K562 (cell line): ENCODE measurements at regions not wholly inside any gene's neighbourhood (a gene's known extent, or its start where the extent isn't known, plus 50 kb on each side); places are given as distances from the start of the nearest gene placed in this dataset.

Experiments used
- ATAC-seq: fragments of 200-7000 bp; cut with Tn5 transposase; 3 replicates; pipeline ENCODE4 v1.9.1; 2020; ENCODE audit warnings: moderate library complexity
- BruUV-seq: library from RNA; stranded (reverse); fragments of 400-500 nt; replicated peaks from 2 replicates; lab custom pipeline; 2021; lab: Mats Ljungman, UMichigan
- CTCF ChIA-PET: fragments of 300-600 bp; formaldehyde crosslinking; extraction: SDS; loops from one replicate; lab custom pipeline; 2021; ENCODE audit warnings: low intra/inter-chr PET ratio; lab: Yijun Ruan, JAX
- POLR2A ChIA-PET: fragments of 300-600, 350-650 bp; sonication (Branson Sonifier 250); formaldehyde crosslinking; extraction: SDS; loops from one replicate; lab custom pipeline; 2021; ENCODE audit warnings: antibody characterized with exemption, inconsistent platforms; lab: Yijun Ruan, JAX
- DNase-seq, 4 experiments: peaks; one replicate each; pipeline versions ENCODE4 v3.0.0 to v3.0.0-alpha.2; 2011 to 2018; ENCODE audit warnings: low spot score in 3 of 4, mixed read lengths in 3 of 4; ENCODE audit errors: extremely low read depth in 1 of 4
- FAIRE-seq: peaks from 2 replicates; lab custom pipeline; 2011; peaks lifted over from hg19 to GRCh38; lab: Jason Lieb, UNC
- H2AFZ ChIP-seq: 2 replicates; pipeline ENCODE4 v1.6.0; 2011; ENCODE audit warnings: low read depth, low read length, control low read depth, inconsistent platforms
- H3K27ac ChIP-seq: fragments of 200-600 bp; 3 replicates; pipeline ENCODE4 v1.8.0; 2011; ENCODE audit warnings: low read depth, mild to moderate bottlenecking, control low read depth, inconsistent platforms, low read length, moderate library complexity, mixed read lengths; ENCODE audit errors: extremely low read depth
- H3K27me3 ChIP-seq, 2 experiments: fragments of 300-600 bp in 1 of 2; 2 replicates in 1 of 2; 3 replicates in 1 of 2; pipeline versions ENCODE4 v1.6.0 to v1.8.0; 2011; ENCODE audit warnings: inconsistent platforms in 2 of 2, low read length in 2 of 2, mild to moderate bottlenecking in 1 of 2, mixed read lengths in 1 of 2, moderate library complexity in 1 of 2; ENCODE audit not compliant: control insufficient read depth in 2 of 2, insufficient read depth in 2 of 2
- H3K36me3 ChIP-seq: fragments of 300-600 bp; 3 replicates; pipeline ENCODE4 v1.8.0; 2011; ENCODE audit warnings: mild to moderate bottlenecking, low read length, inconsistent platforms; ENCODE audit not compliant: control insufficient read depth, insufficient read depth
- H3K4me1 ChIP-seq, 2 experiments: fragments of 200-600 bp in 1 of 2; replicated peaks in 1 of 2; 2 replicates in 1 of 2; 3 replicates in 1 of 2; pipeline versions ENCODE4 v1.5.1 to v1.8.0; 2011; ENCODE audit warnings: inconsistent platforms in 2 of 2, low read length in 2 of 2, mild to moderate bottlenecking in 1 of 2, mixed read lengths in 1 of 2, moderate library complexity in 1 of 2; ENCODE audit not compliant: control insufficient read depth in 2 of 2, insufficient read depth in 2 of 2
- H3K4me2 ChIP-seq: 2 replicates; pipeline ENCODE4 v1.6.1; 2011; ENCODE audit warnings: low read length, control low read depth, inconsistent platforms, mixed read lengths; ENCODE audit not compliant: insufficient read depth
- H3K4me3 ChIP-seq: fragments of 200-600 bp; sonication (generic), shearing (Covaris generic); 2 replicates; pipeline ENCODE4 v1.5.1; 2016; ENCODE audit warnings: control low read depth, inconsistent platforms
- H3K79me2 ChIP-seq: fragments of 200-600 bp; 3 replicates; pipeline ENCODE4 v1.8.0; 2011; ENCODE audit warnings: low read length, inconsistent platforms; ENCODE audit not compliant: control insufficient read depth, insufficient read depth
- H3K9ac ChIP-seq, 2 experiments: 2 replicates each; pipeline versions ENCODE4 v1.6.0 to v1.6.1; 2011; ENCODE audit warnings: low read depth in 2 of 2, low read length in 2 of 2, control low read depth in 1 of 2, inconsistent platforms in 1 of 2, mild to moderate bottlenecking in 1 of 2, mixed read lengths in 1 of 2; ENCODE audit not compliant: insufficient read depth in 1 of 2
- H3K9me1 ChIP-seq: one replicate; pipeline ENCODE4 v1.6.0; 2011; ENCODE audit warnings: inconsistent platforms, mild to moderate bottlenecking, low read length, moderate library complexity; ENCODE audit not compliant: control insufficient read depth, insufficient read depth
- H3K9me3 ChIP-seq: replicated peaks from 2 replicates; pipeline ENCODE4 v1.5.1; 2011; ENCODE audit warnings: low read depth, low read length, inconsistent platforms; ENCODE audit not compliant: control insufficient read depth, insufficient read depth
- H4K20me1 ChIP-seq: replicated peaks from 2 replicates; pipeline ENCODE4 v1.6.1; 2011; ENCODE audit warnings: low read length, inconsistent platforms, mixed read lengths; ENCODE audit not compliant: control insufficient read depth, insufficient read depth
- CREB1 ChIP-seq, 2 experiments: sonication (generic) in 1 of 2; formaldehyde crosslinking in 1 of 2; IDR thresholded peaks; 2 replicates each; pipeline versions ENCODE4 v1.6.1 to v1.8.0; 2012 to 2022; ENCODE audit warnings: inconsistent platforms in 1 of 2, mild to moderate bottlenecking in 1 of 2, missing genetic modification reagents in 1 of 2, moderate library complexity in 1 of 2
- E2F5 ChIP-seq: sonication (generic); formaldehyde crosslinking; IDR thresholded peaks from 2 replicates; pipeline ENCODE4 v1.8.0; 2022; ENCODE audit warnings: mild to moderate bottlenecking, missing genetic modification reagents
- FOXP1 ChIP-seq: sonication (generic); formaldehyde crosslinking; IDR thresholded peaks from 2 replicates; pipeline ENCODE4 v1.8.0; 2022; ENCODE audit warnings: mild to moderate bottlenecking, missing genetic modification reagents
- HMG20A ChIP-seq: fragments of 450-650 bp; formaldehyde crosslinking; conservative IDR thresholded peaks from 2 replicates; pipeline ENCODE4 v1.4.0; 2020; ENCODE audit warnings: mild to moderate bottlenecking, mixed read lengths
- HNRNPL ChIP-seq: fragments of 200-400 bp; formaldehyde crosslinking; IDR thresholded peaks from 2 replicates; pipeline ENCODE4 v1.6.1; 2017; ENCODE audit warnings: low read depth, mild to moderate bottlenecking, low read length
- KAT7 ChIP-seq: sonication (generic); formaldehyde crosslinking; IDR thresholded peaks from 2 replicates; pipeline ENCODE4 v1.8.0; 2022; ENCODE audit warnings: missing genetic modification reagents, mild to moderate bottlenecking, borderline replicate concordance
- KDM4B ChIP-seq, 2 experiments: fragments of 450-650 bp in 1 of 2; sonication (generic) in 1 of 2; IDR thresholded peaks; 2 replicates each; pipeline ENCODE4 v1.6.1; 2016 to 2017; ENCODE audit warnings: borderline replicate concordance in 2 of 2, antibody characterized with exemption in 1 of 2, low read depth in 1 of 2, mild to moderate bottlenecking in 1 of 2
- MCM3 ChIP-seq: fragments of 450-650 bp; IDR thresholded peaks from 2 replicates; pipeline ENCODE4 v1.6.1; 2016
- NR2C1 ChIP-seq, 2 experiments: fragments of 450-650 bp; IDR thresholded peaks; 2 replicates each; pipeline ENCODE4 v1.6.1; 2017; ENCODE audit warnings: mild to moderate bottlenecking in 2 of 2, antibody characterized with exemption in 1 of 2, inconsistent platforms in 1 of 2, missing compliant biosample characterization in 1 of 2, missing genetic modification characterization in 1 of 2
- PHB ChIP-seq: fragments of 250-450 bp; sonication (Bioruptor Pico); IDR thresholded peaks from 2 replicates; pipeline ENCODE4 v1.5.0; 2021
- PHTF2 ChIP-seq: fragments of 250-450 bp; sonication (Bioruptor Pico); IDR thresholded peaks from 2 replicates; pipeline ENCODE4 v1.5.0; 2021; ENCODE audit warnings: mild to moderate bottlenecking
- RHOXF2B ChIP-seq: fragments of 250-450 bp; sonication (Bioruptor Pico); conservative IDR thresholded peaks from 2 replicates; pipeline ENCODE4 v1.5.1; 2021
- SMAD2 ChIP-seq: fragments of 150-350 bp; IDR thresholded peaks from 2 replicates; pipeline ENCODE4 v1.6.1; 2014; ENCODE audit warnings: low read depth, mild to moderate bottlenecking, low read length
- XRCC4 ChIP-seq: IDR thresholded peaks from one replicate; pipeline ENCODE4 v1.6.1; 2011; ENCODE audit not compliant: insufficient read depth, insufficient read length; ENCODE audit errors: extremely low read depth
- ZBED1 ChIP-seq: IDR thresholded peaks from 2 replicates; pipeline ENCODE4 v1.6.1; 2014
- ZBTB43 ChIP-seq: sonication (generic); formaldehyde crosslinking; IDR thresholded peaks from 2 replicates; pipeline ENCODE4 v1.8.0; 2023; ENCODE audit warnings: mild to moderate bottlenecking, missing genetic modification reagents
- ZNF174 ChIP-seq: fragments of 250-450 bp; sonication (Bioruptor Pico); IDR thresholded peaks from 2 replicates; pipeline ENCODE4 v1.4.0; 2020; ENCODE audit warnings: mild to moderate bottlenecking
- WGBS: fragments of 100-300 bp; shearing (Covaris generic); methylation state at CpG from one replicate; pipeline ENCODE4 v1.1.6; 2016; ENCODE audit warnings: low coverage, mixed read lengths; ENCODE audit not compliant: insufficient coverage; ENCODE audit errors: missing lambda C conversion rate; 5-methylcytosine and 5-hydroxymethylcytosine counted together
- in situ Hi-C: fragments of 300-500 bp; cut with MboI; formaldehyde crosslinking; loops from 4 replicates; pipeline ENCODE4 v1.15.0; 2018; ENCODE audit warnings: inconsistent platforms, mixed read lengths
- intact Hi-C: fragments of 100-400 bp; cut with micrococcal nuclease; formaldehyde crosslinking; loops from 2 replicates; pipeline ENCODE4 v1.14.2; 2022
- TF ChIP-seq, protein P1 (sequence below): fragments of 200-400 bp; formaldehyde crosslinking; IDR thresholded peaks from 2 replicates; pipeline ENCODE4 v1.6.1; 2017; ENCODE audit warnings: mild to moderate bottlenecking, low read depth, low read length, moderate library complexity
- TF ChIP-seq, protein P2 (sequence below): fragments of 450-650 bp; IDR thresholded peaks from 2 replicates; pipeline ENCODE4 v1.6.1; 2018; ENCODE audit warnings: mild to moderate bottlenecking, low read depth; ENCODE audit not compliant: partially characterized antibody

- Histone ChIP-seq H3K4me3 (no peak overlapping the region), H3K9ac (no peak overlapping the region), H3K4me1 (no peaks in the 10 kb centered on the region; a peak in 1 of 5 replicates), H3K27me3 (no peaks in the 10 kb centered on the region), H4K20me1 (no peaks in the 10 kb centered on the region), H2AFZ (no peak overlapping the region), H3K27ac (no peak overlapping the region), H3K4me2 (no peak overlapping the region), H3K79me2 (no peaks in the 10 kb centered on the region), H3K9me3 (no peaks in the 10 kb centered on the region), H3K36me3 (no peaks in the 10 kb centered on the region), H3K9me1 (no peaks in the 10 kb centered on the region)
- BruUV-seq: no TSS peak
- intact Hi-C loops: no loop called here
- FAIRE-seq (no peak), ATAC-seq (no peak), DNase-seq (no peak)
- POLR2A ChIA-PET: interaction anchor here (1.7 kb wide), 1 partner anchor 31 kb away, joined by 5 read pairs; no protein-coding TSS in a partner anchor
- WGBS: 26% methylated on average over 2 of the region's 2 CpGs
- TF ChIP-seq XRCC4 (no peak), KAT7 (CRISPR knock-in tag) (no peak), PHTF2 (CRISPR knock-in tag) (no peak), NR2C1 (IDR thresholded peaks at IDR 0.05) (no peak), NR2C1 (tag; IDR thresholded peaks at IDR 0.05) (no peak), KDM4B (IDR thresholded peaks at IDR 0.05; ENCODE audit: borderline replicate concordance in 2 of 2, low read depth in 1 of 2) (no peak), SMAD2 (no peak), HMG20A (CRISPR knock-in tag) (no peak), RHOXF2B (CRISPR knock-in tag) (no peak), FOXP1 (CRISPR knock-in tag) (no peak), HNRNPL (no peak), MCM3 (no peak), ZBED1 (no peak), ZBTB43 (CRISPR knock-in tag) (no peak), CREB1 (IDR thresholded peaks at IDR 0.05) (no peak), CREB1 (CRISPR knock-in tag; IDR thresholded peaks at IDR 0.05) (no peak), E2F5 (CRISPR knock-in tag) (no peak), ZNF174 (CRISPR knock-in tag) (no peak), PHB (CRISPR knock-in tag) (no peak)
- TF ChIP-seq, protein P1, sequence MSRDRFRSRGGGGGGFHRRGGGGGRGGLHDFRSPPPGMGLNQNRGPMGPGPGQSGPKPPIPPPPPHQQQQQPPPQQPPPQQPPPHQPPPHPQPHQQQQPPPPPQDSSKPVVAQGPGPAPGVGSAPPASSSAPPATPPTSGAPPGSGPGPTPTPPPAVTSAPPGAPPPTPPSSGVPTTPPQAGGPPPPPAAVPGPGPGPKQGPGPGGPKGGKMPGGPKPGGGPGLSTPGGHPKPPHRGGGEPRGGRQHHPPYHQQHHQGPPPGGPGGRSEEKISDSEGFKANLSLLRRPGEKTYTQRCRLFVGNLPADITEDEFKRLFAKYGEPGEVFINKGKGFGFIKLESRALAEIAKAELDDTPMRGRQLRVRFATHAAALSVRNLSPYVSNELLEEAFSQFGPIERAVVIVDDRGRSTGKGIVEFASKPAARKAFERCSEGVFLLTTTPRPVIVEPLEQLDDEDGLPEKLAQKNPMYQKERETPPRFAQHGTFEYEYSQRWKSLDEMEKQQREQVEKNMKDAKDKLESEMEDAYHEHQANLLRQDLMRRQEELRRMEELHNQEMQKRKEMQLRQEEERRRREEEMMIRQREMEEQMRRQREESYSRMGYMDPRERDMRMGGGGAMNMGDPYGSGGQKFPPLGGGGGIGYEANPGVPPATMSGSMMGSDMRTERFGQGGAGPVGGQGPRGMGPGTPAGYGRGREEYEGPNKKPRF: no peak
- TF ChIP-seq, protein P2, sequence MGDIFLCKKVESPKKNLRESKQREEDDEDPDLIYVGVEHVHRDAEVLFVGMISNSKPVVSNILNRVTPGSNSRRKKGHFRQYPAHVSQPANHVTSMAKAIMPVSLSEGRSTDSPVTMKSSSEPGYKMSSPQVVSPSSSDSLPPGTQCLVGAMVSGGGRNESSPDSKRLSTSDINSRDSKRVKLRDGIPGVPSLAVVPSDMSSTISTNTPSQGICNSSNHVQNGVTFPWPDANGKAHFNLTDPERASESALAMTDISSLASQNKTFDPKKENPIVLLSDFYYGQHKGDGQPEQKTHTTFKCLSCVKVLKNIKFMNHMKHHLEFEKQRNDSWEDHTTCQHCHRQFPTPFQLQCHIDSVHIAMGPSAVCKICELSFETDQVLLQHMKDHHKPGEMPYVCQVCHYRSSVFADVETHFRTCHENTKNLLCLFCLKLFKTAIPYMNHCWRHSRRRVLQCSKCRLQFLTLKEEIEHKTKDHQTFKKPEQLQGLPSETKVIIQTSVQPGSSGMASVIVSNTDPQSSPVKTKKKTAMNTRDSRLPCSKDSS: no peak
- in situ Hi-C loops: no loop called here
- CTCF ChIA-PET: no interaction called here
These were observed 68.2 kb upstream of the KCNJ6 start for GRCh38 chr21:37984416-37984815.
